IMR-90 (cell line): ENCODE measurements at regions not wholly inside any gene's neighbourhood (a gene's known extent, or its start where the extent isn't known, plus 50 kb on each side); places are given as distances from the start of the nearest gene placed in this dataset.
"Not testable (repeated sequence)": the region's sequence is repeated elsewhere in the genome, so short reads cannot be mapped to it uniquely, and the experiment has no call there.

Experiments
- ATAC-seq: fragments of 200-7000 bp; cut with Tn5 transposase; 2 replicates; pipeline ENCODE4 v1.9.1; 2020; ENCODE audit warnings: low read depth, mild to moderate bottlenecking, moderate library complexity
- BruUV-seq: library from RNA; stranded (reverse); fragments of 400-500 nt; replicated peaks from 2 replicates; lab custom pipeline; 2021; lab: Mats Ljungman, UMichigan
- CTCF ChIA-PET: fragments of 300-600 bp; formaldehyde crosslinking; extraction: SDS; loops from one replicate; lab custom pipeline; 2021; ENCODE audit warnings: antibody characterized with exemption; lab: Yijun Ruan, JAX
- POLR2A ChIA-PET: fragments of 300-600 bp; sonication (Branson Sonifier 250); formaldehyde crosslinking; loops from one replicate; lab custom pipeline; 2022; ENCODE audit warnings: antibody characterized with exemption; ENCODE audit not compliant: unreplicated experiment; lab: Charles Lee
- DNase-seq: peaks from one replicate; pipeline ENCODE4 v3.0.0; 2013
- H2AFZ ChIP-seq: replicated peaks from 2 replicates; pipeline ENCODE3; 2013; ENCODE audit warnings: low read length, mild to moderate bottlenecking; ENCODE audit not compliant: poor library complexity
- H2AK5ac ChIP-seq: 2 replicates; pipeline ENCODE4 v1.6.1; 2013; ENCODE audit warnings: low read depth, low read length, inconsistent platforms
- H2AK9ac ChIP-seq: replicated peaks from 2 replicates; pipeline ENCODE3; 2013; ENCODE audit warnings: mild to moderate bottlenecking, low read depth, low read length, moderate library complexity; ENCODE audit not compliant: poor library complexity
- H2BK120ac ChIP-seq: 2 replicates; pipeline ENCODE4 v1.6.1; 2013; ENCODE audit warnings: low read depth, low read length, inconsistent platforms
- H2BK15ac ChIP-seq: 3 replicates; pipeline ENCODE4 v1.6.1; 2013; ENCODE audit warnings: low read depth, low read length, inconsistent platforms
- H2BK20ac ChIP-seq: 2 replicates; pipeline ENCODE4 v1.6.1; 2013; ENCODE audit warnings: low read depth, mild to moderate bottlenecking, inconsistent platforms, low read length, moderate library complexity
- H2BK5ac ChIP-seq: 2 replicates; pipeline ENCODE4 v1.6.1; 2013; ENCODE audit warnings: mild to moderate bottlenecking, low read depth, low read length, inconsistent platforms; ENCODE audit not compliant: poor library complexity, severe bottlenecking
- H3K14ac ChIP-seq: replicated peaks from 2 replicates; pipeline ENCODE4 v1.6.1; 2013; ENCODE audit warnings: low read depth, low read length, inconsistent platforms
- H3K18ac ChIP-seq: 2 replicates; pipeline ENCODE4 v1.6.1; 2013; ENCODE audit warnings: low read depth, low read length, control low read depth
- H3K23ac ChIP-seq: 2 replicates; pipeline ENCODE4 v1.6.1; 2013; ENCODE audit warnings: low read depth, low read length, inconsistent platforms
- H3K27ac ChIP-seq: 2 replicates; pipeline ENCODE4 v1.5.1; 2013; ENCODE audit warnings: mild to moderate bottlenecking, control low read depth, low read length; ENCODE audit not compliant: insufficient read depth
- H3K27me3 ChIP-seq: 2 replicates; pipeline ENCODE4 v1.6.1; 2013; ENCODE audit warnings: low read length; ENCODE audit not compliant: control insufficient read depth, insufficient read depth
- H3K36me3 ChIP-seq: 2 replicates; pipeline ENCODE4 v1.6.1; 2013; ENCODE audit warnings: low read length, mixed read lengths; ENCODE audit not compliant: control insufficient read depth, insufficient read depth
- H3K4ac ChIP-seq: 2 replicates; pipeline ENCODE4 v1.6.1; 2013; ENCODE audit warnings: low read depth, low read length, inconsistent platforms
- H3K4me1 ChIP-seq: 2 replicates; pipeline ENCODE4 v1.6.1; 2013; ENCODE audit warnings: low read length, mixed read lengths; ENCODE audit not compliant: control insufficient read depth, insufficient read depth
- H3K4me2 ChIP-seq: 2 replicates; pipeline ENCODE4 v1.6.1; 2013; ENCODE audit warnings: low read depth, mild to moderate bottlenecking, control low read depth, low read length, moderate library complexity
- H3K4me3 ChIP-seq: 2 replicates; pipeline ENCODE4 v1.5.1; 2013; ENCODE audit warnings: low read depth, mild to moderate bottlenecking, control low read depth, low read length, moderate library complexity; ENCODE audit not compliant: insufficient read depth
- H3K56ac ChIP-seq: 2 replicates; pipeline ENCODE4 v1.6.1; 2013; ENCODE audit warnings: low read length, inconsistent platforms; ENCODE audit not compliant: insufficient read depth; ENCODE audit errors: extremely low read depth
- H3K79me1 ChIP-seq, 2 experiments: 2 replicates each; pipeline ENCODE4 v1.6.1; 2013; ENCODE audit warnings: low read length in 2 of 2, inconsistent platforms in 1 of 2, low read depth in 1 of 2
- H3K9ac ChIP-seq: 2 replicates; pipeline ENCODE4 v1.6.1; 2013; ENCODE audit warnings: low read depth, low read length, control low read depth
- H3K9me1 ChIP-seq: 2 replicates; pipeline ENCODE4 v1.6.1; 2013; ENCODE audit warnings: low read length, inconsistent platforms; ENCODE audit not compliant: insufficient read depth
- H3K9me3 ChIP-seq: 2 replicates; pipeline ENCODE4 v1.6.1; 2013; ENCODE audit warnings: low read length; ENCODE audit not compliant: control insufficient read depth, insufficient read depth
- H4K20me1 ChIP-seq: 2 replicates; pipeline ENCODE4 v1.6.1; 2013; ENCODE audit warnings: low read length, inconsistent platforms; ENCODE audit not compliant: insufficient read depth
- H4K5ac ChIP-seq: 2 replicates; pipeline ENCODE4 v1.6.1; 2013; ENCODE audit warnings: mild to moderate bottlenecking, low read depth, low read length, control low read depth
- H4K8ac ChIP-seq, 2 experiments: 2 replicates each; pipeline ENCODE4 v1.6.1; 2013; ENCODE audit warnings: low read depth in 2 of 2, low read length in 2 of 2, control low read depth in 1 of 2, inconsistent platforms in 1 of 2
- H4K91ac ChIP-seq: 2 replicates; pipeline ENCODE4 v1.6.1; 2013; ENCODE audit warnings: low read depth, low read length, inconsistent platforms; ENCODE audit not compliant: insufficient read depth
- WGBS, 2 experiments: methylation state at CpG; one replicate each; pipeline versions ENCODE4 v1.1.5 to v1.1.7; 2013; ENCODE audit warnings: missing lambda C conversion rate in 2 of 2; ENCODE audit not compliant: insufficient read length in 1 of 2; ENCODE audit errors: extremely low coverage in 2 of 2; 5-methylcytosine and 5-hydroxymethylcytosine counted together
- dilution Hi-C: fragments of 300-500 bp; cut with HindIII; formaldehyde crosslinking; loops from one replicate; pipeline ENCODE4 v1.14.3; 2018; ENCODE audit warnings: low sequenced_read_pairs; ENCODE audit not compliant: unreplicated experiment
- in situ Hi-C: fragments of 300-500 bp; cut with MboI; formaldehyde crosslinking; loops from 3 replicates; pipeline ENCODE4 v1.14.3; 2019; ENCODE audit warnings: low sequenced_read_pairs, inconsistent platforms, mixed read lengths
- intact Hi-C: fragments of 100-400 bp; cut with micrococcal nuclease; formaldehyde crosslinking; loops from 2 replicates; pipeline ENCODE4 v1.10.0; 2022

DNA sequence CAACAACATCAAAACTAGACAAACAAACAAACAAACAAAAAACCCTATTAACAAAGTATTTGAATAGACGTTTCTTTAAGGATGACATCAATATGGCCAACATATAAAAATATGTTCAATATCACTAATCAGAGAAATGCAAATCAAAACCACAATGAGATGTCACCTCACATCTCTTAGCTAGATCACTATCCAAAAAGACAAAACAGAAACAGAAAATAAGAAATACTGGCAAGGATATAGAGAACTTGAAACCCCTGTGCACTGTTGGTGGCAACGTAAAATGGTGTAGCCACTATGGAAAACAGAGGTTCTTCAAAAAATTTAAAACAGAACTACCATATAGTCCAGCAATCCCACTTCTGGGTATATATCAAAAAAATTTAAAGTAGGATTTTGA is 236.9 kb downstream of the SPATA31A6 start:
- DNase-seq, POLR2A ChIA-PET, BruUV-seq, H2BK5ac ChIP-seq, H2AFZ ChIP-seq, H2AK9ac ChIP-seq, intact Hi-C loops, H3K36me3 ChIP-seq, H3K9me1 ChIP-seq, H3K27me3 ChIP-seq, H3K9ac ChIP-seq, H3K56ac ChIP-seq, H3K9me3 ChIP-seq, H4K20me1 ChIP-seq, in situ Hi-C loops, H2BK20ac ChIP-seq, H3K14ac ChIP-seq, H3K4me1 ChIP-seq, H3K23ac ChIP-seq, H2BK15ac ChIP-seq, H3K4ac ChIP-seq, H3K27ac ChIP-seq, dilution Hi-C loops, H2BK120ac ChIP-seq, H3K4me3 ChIP-seq, H4K8ac ChIP-seq, H2AK5ac ChIP-seq, CTCF ChIA-PET, ATAC-seq, H3K4me2 ChIP-seq, H3K18ac ChIP-seq, H4K5ac ChIP-seq, H4K91ac ChIP-seq, H3K79me1 ChIP-seq: not testable (repeated sequence)
- WGBS, 2 experiments = no CpG with 5 or more reads among the region's 2 CpGs

DNA sequence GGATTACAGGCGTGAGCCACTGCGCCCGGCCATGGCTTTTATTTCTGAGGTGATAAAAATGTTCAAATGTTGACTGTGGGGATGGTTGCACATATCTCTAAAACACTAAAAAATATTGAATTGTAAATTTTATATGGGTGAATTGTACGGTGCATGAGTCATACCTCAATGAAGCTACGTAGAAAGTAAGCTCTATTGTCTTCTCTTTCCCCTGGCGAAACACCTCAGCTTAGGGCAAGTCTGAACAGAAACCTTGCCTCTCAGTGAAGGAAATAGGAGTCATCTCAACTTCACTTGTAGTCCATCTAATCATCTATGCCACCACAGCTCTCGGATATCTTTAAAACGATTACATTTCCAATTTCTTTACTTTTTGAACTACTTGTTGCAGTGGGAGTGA is 238.2 kb downstream of the SPATA31A6 start:
- DNase-seq, H4K5ac ChIP-seq, H3K4me3 ChIP-seq, H2AK9ac ChIP-seq, H3K4me2 ChIP-seq, dilution Hi-C loops, H3K9ac ChIP-seq, BruUV-seq, H3K36me3 ChIP-seq, H2AK5ac ChIP-seq, H3K9me3 ChIP-seq, in situ Hi-C loops, H3K4me1 ChIP-seq, H2BK120ac ChIP-seq, intact Hi-C loops, H3K4ac ChIP-seq, H3K23ac ChIP-seq, H4K20me1 ChIP-seq, H3K27me3 ChIP-seq, H3K14ac ChIP-seq, ATAC-seq, H3K27ac ChIP-seq, H3K56ac ChIP-seq, POLR2A ChIA-PET, H2BK5ac ChIP-seq, H4K8ac ChIP-seq, H3K79me1 ChIP-seq, CTCF ChIA-PET, H4K91ac ChIP-seq, H3K18ac ChIP-seq, H2BK15ac ChIP-seq, H2AFZ ChIP-seq, H3K9me1 ChIP-seq: not testable (repeated sequence)
- 0 out of 2 replicates have a peak overlapping the region, but pooled peaks have one; percentile 14 for H2BK20ac ChIP-seq
- WGBS, 2 experiments = no CpG with 5 or more reads among the region's 8 CpGs
